Breast epithelium (tissue), 4 donors: ENCODE measurements at regions not wholly inside any gene's neighbourhood (a gene's known extent, or its start where the extent isn't known, plus 50 kb on each side); places are given as distances from the start of the nearest gene placed in this dataset.

ENCODE experiments used
- DNase-seq, 2 donors: peaks; one replicate each; pipeline ENCODE4 v3.0.0-alpha.2; 2019; ENCODE audit warnings: low spot score in 2 of 2
- H3K27ac ChIP-seq, 2 donors: fragments of 200-600 bp; sonication (generic) in 1 of 2; one replicate each; pipeline ENCODE4 v1.5.1; 2016 to 2019; ENCODE audit warnings: mild to moderate bottlenecking in 1 of 2
- H3K27me3 ChIP-seq, 2 donors: fragments of 200-600 bp; sonication (generic) in 1 of 2; one replicate each; pipeline versions ENCODE4 v1.5.1 to v1.6.0; 2017 to 2019; ENCODE audit warnings: control low read depth in 1 of 2, mild to moderate bottlenecking in 1 of 2
- H3K36me3 ChIP-seq: fragments of 200-600 bp; one replicate; pipeline ENCODE4 v1.5.1; 2019
- H3K4me1 ChIP-seq, 2 donors: fragments of 200-600 bp; sonication (generic); one replicate each; pipeline ENCODE4 v1.5.1; 2016 to 2019; ENCODE audit warnings: control low read depth in 1 of 2
- H3K4me3 ChIP-seq, 3 donors: fragments of 200-600 bp; sonication (generic); 1 replicate in 2 of 3; 2 replicates in 1 of 3; pipeline ENCODE4 v1.5.1; 2016 to 2019; ENCODE audit warnings: mild to moderate bottlenecking in 3 of 3, moderate library complexity in 2 of 3
- H3K9me3 ChIP-seq, 2 donors: fragments of 200-600 bp; sonication (generic) in 1 of 2; one replicate each; pipeline ENCODE4 v1.5.1; 2016 to 2019; ENCODE audit warnings: control low read depth in 1 of 2
- CTCF ChIP-seq, 3 donors: fragments of 450-650 bp; IDR thresholded peaks; one replicate each; pipeline ENCODE4 v1.5.1; 2016 to 2017; ENCODE audit warnings: antibody characterized with exemption in 3 of 3, mild to moderate bottlenecking in 3 of 3, moderate library complexity in 3 of 3
- POLR2A ChIP-seq: fragments of 450-650 bp; IDR thresholded peaks from one replicate; pipeline ENCODE4 v1.6.1; 2016; ENCODE audit warnings: antibody characterized with exemption, mild to moderate bottlenecking, moderate library complexity
- POLR2AphosphoS5 ChIP-seq, 3 donors: sonication (generic); formaldehyde crosslinking; IDR thresholded peaks; one replicate each; pipeline ENCODE4 v1.6.1; 2017; ENCODE audit warnings: antibody characterized with exemption in 3 of 3
- intact Hi-C: fragments of 100-400 bp; cut with DNase I; formaldehyde crosslinking; loops from one replicate; pipeline ENCODE4 v1.15.1; 2023; ENCODE audit warnings: low total_unique reads

GRCh38 chr3:28590216-28590615 is 241.6 kb upstream of the AZI2 start:
- no peak for DNase-seq
- Histone ChIP-seq H3K27ac (no peak overlapping the region), H3K9me3 (no peaks in the 10 kb centered on the region), H3K36me3 (no peaks in the 10 kb centered on the region), H3K27me3 (no peaks in the 10 kb centered on the region), H3K4me1 (no peaks in the 10 kb centered on the region), H3K4me3 (no peak overlapping the region)
- TF ChIP-seq POLR2A: no peak
- TF ChIP-seq POLR2AphosphoS5 (IDR thresholded peaks at IDR 0.05): no peak
- TF ChIP-seq CTCF (IDR thresholded peaks at IDR 0.05): no peak
- intact Hi-C loops: no loop called here

- H3K9me3 ChIP-seq: no peaks in the 10 kb centered on the region
- intact Hi-C loops: no loop called here
- no peak overlapping the region for H3K4me3 ChIP-seq
- no peaks in the 10 kb centered on the region for H3K36me3 ChIP-seq
- DNase-seq: no peak
- no peak for TF ChIP-seq POLR2AphosphoS5 (IDR thresholded peaks at IDR 0.05)
- H3K4me1 ChIP-seq: no peaks in the 10 kb centered on the region
- H3K27me3 ChIP-seq: no peaks in the 10 kb centered on the region
- H3K27ac ChIP-seq: no peak overlapping the region
Observed at GRCh38 chr3:28590860-28591259, 242.2 kb upstream of the AZI2 start.

- no peak overlapping the region for H3K27ac ChIP-seq
- no peaks in the 10 kb centered on the region for H3K27me3 ChIP-seq
- intact Hi-C loops: no loop called here
- H3K4me1 ChIP-seq: no peaks in the 10 kb centered on the region
- no peaks in the 10 kb centered on the region for H3K9me3 ChIP-seq
- H3K4me3 ChIP-seq: no peak overlapping the region
- H3K36me3 ChIP-seq: no peaks in the 10 kb centered on the region
- DNase-seq: no peak
- no peak for TF ChIP-seq CTCF (IDR thresholded peaks at IDR 0.05)
- no peak for TF ChIP-seq POLR2A
- TF ChIP-seq POLR2AphosphoS5 (IDR thresholded peaks at IDR 0.05): no peak
Observed at GRCh38 chr3:28595372-28595771, 246.7 kb upstream of the AZI2 start.

GRCh38 chr3:28597452-28597851 is 248.8 kb upstream of the AZI2 start:
- intact Hi-C loops: no loop called here
- no peaks in the 10 kb centered on the region for H3K27me3 ChIP-seq
- DNase-seq: no peak
- H3K4me3 ChIP-seq: no peak overlapping the region
- H3K36me3 ChIP-seq: no peaks in the 10 kb centered on the region
- TF ChIP-seq CTCF (IDR thresholded peaks at IDR 0.05) (no peak), POLR2AphosphoS5 (IDR thresholded peaks at IDR 0.05) (no peak), POLR2A (no peak)
- no peaks in the 10 kb centered on the region for H3K4me1 ChIP-seq
- no peak overlapping the region for H3K27ac ChIP-seq
- H3K9me3 ChIP-seq: no peaks in the 10 kb centered on the region

GRCh38 chr3:28598165-28598564 is 249.5 kb upstream of the AZI2 start:
- Histone ChIP-seq H3K4me1 (no peaks in the 10 kb centered on the region), H3K9me3 (no peaks in the 10 kb centered on the region), H3K27ac (no peak overlapping the region), H3K36me3 (no peaks in the 10 kb centered on the region), H3K27me3 (no peaks in the 10 kb centered on the region), H3K4me3 (no peak overlapping the region)
- DNase-seq: no peak
- intact Hi-C loops: no loop called here
- TF ChIP-seq POLR2A (no peak), POLR2AphosphoS5 (IDR thresholded peaks at IDR 0.05) (no peak), CTCF (IDR thresholded peaks at IDR 0.05) (no peak)

GRCh38 chr3:28601291-28601690 is 252.7 kb upstream of the AZI2 start:
- Histone ChIP-seq H3K36me3 (no peaks in the 10 kb centered on the region), H3K27ac (no peak overlapping the region), H3K9me3 (no peaks in the 10 kb centered on the region), H3K4me1 (no peaks in the 10 kb centered on the region), H3K4me3 (no peak overlapping the region), H3K27me3 (no peaks in the 10 kb centered on the region)
- intact Hi-C loops: no loop called here
- DNase-seq: no peak
- TF ChIP-seq POLR2AphosphoS5 (IDR thresholded peaks at IDR 0.05) (no peak), CTCF (IDR thresholded peaks at IDR 0.05) (no peak), POLR2A (no peak)
